Neuronal stem cell (in vitro differentiated cells): ENCODE measurements at regions not wholly inside any gene's neighbourhood (a gene's known extent, or its start where the extent isn't known, plus 50 kb on each side); places are given as distances from the start of the nearest gene placed in this dataset.

Experiments used
- DNase-seq: peaks from one replicate; pipeline ENCODE4 v3.0.0-alpha.2; 2013; ENCODE audit warnings: low spot score
- H2AFZ ChIP-seq: one replicate; pipeline ENCODE4 v1.6.1; 2013; ENCODE audit warnings: mild to moderate bottlenecking, low read length, inconsistent platforms
- H2AK5ac ChIP-seq: 2 replicates; pipeline ENCODE4 v1.6.1; 2013; ENCODE audit warnings: low read depth, mild to moderate bottlenecking, inconsistent platforms, low read length, moderate library complexity, mixed read lengths
- H2BK120ac ChIP-seq: 2 replicates; pipeline ENCODE4 v1.6.1; 2013; ENCODE audit warnings: low read depth, mild to moderate bottlenecking, inconsistent platforms, low read length, moderate library complexity, mixed read lengths
- H2BK12ac ChIP-seq: one replicate; pipeline ENCODE4 v1.6.1; 2013; ENCODE audit warnings: low read length, inconsistent platforms
- H2BK15ac ChIP-seq: 2 replicates; pipeline ENCODE4 v1.6.1; 2013; ENCODE audit warnings: mild to moderate bottlenecking, low read length, inconsistent platforms, mixed read lengths
- H2BK5ac ChIP-seq: one replicate; pipeline ENCODE4 v1.6.1; 2013; ENCODE audit warnings: inconsistent platforms, mild to moderate bottlenecking, low read length, moderate library complexity
- H3K14ac ChIP-seq: one replicate; pipeline ENCODE4 v1.6.1; 2013; ENCODE audit warnings: low read length, inconsistent platforms
- H3K18ac ChIP-seq: 2 replicates; pipeline ENCODE4 v1.6.1; 2013; ENCODE audit warnings: low read length, inconsistent platforms
- H3K23ac ChIP-seq: 2 replicates; pipeline ENCODE4 v1.6.1; 2013; ENCODE audit warnings: low read depth, mild to moderate bottlenecking, mixed read lengths, low read length, inconsistent platforms; ENCODE audit not compliant: poor library complexity
- H3K27ac ChIP-seq: replicated peaks from 3 replicates; pipeline ENCODE4 v1.5.1; 2013; ENCODE audit warnings: low read length, inconsistent platforms
- H3K27me3 ChIP-seq, 3 experiments: 2 replicates each; pipeline ENCODE4 v1.6.1; 2013; ENCODE audit warnings: low read length in 3 of 3, mild to moderate bottlenecking in 2 of 3, inconsistent platforms in 1 of 3, low read depth in 1 of 3, mixed read lengths in 1 of 3, moderate library complexity in 1 of 3; ENCODE audit not compliant: control insufficient read depth in 3 of 3, insufficient read depth in 3 of 3
- H3K36me3 ChIP-seq, 2 donors: replicated peaks in 1 of 2; 2 replicates each; pipeline ENCODE4 v1.6.1; 2013; ENCODE audit warnings: low read length in 2 of 2; ENCODE audit not compliant: control insufficient read depth in 2 of 2, insufficient read depth in 2 of 2
- H3K4ac ChIP-seq: 2 replicates; pipeline ENCODE4 v1.6.1; 2013; ENCODE audit warnings: inconsistent platforms, mild to moderate bottlenecking, low read length, moderate library complexity
- H3K4me1 ChIP-seq, 2 donors: 1 replicate in 1 of 2; 2 replicates in 1 of 2; pipeline ENCODE4 v1.6.1; 2013; ENCODE audit warnings: low read length in 2 of 2, low read depth in 1 of 2; ENCODE audit not compliant: control insufficient read depth in 2 of 2, insufficient read depth in 1 of 2
- H3K4me2 ChIP-seq: one replicate; pipeline ENCODE4 v1.6.1; 2013; ENCODE audit warnings: mild to moderate bottlenecking, low read length, inconsistent platforms; ENCODE audit not compliant: insufficient read depth, poor library complexity, severe bottlenecking
- H3K4me3 ChIP-seq, 2 donors: 2 replicates each; pipeline ENCODE4 v1.5.1; 2013; ENCODE audit warnings: low read length in 2 of 2, mild to moderate bottlenecking in 2 of 2, inconsistent platforms in 1 of 2, moderate library complexity in 1 of 2
- H3K79me1 ChIP-seq: one replicate; pipeline ENCODE4 v1.6.1; 2013; ENCODE audit warnings: low read depth, mild to moderate bottlenecking, inconsistent platforms, low read length, moderate library complexity
- H3K9ac ChIP-seq: one replicate; pipeline ENCODE4 v1.6.1; 2013; ENCODE audit warnings: mild to moderate bottlenecking, low read depth, low read length, inconsistent platforms; ENCODE audit not compliant: poor library complexity
- H3K9me3 ChIP-seq, 2 donors: replicated peaks in 1 of 2; 2 replicates each; pipeline versions ENCODE3 to v1.6.1; 2013; ENCODE audit warnings: low read length in 2 of 2, mild to moderate bottlenecking in 2 of 2, inconsistent platforms in 1 of 2, low read depth in 1 of 2, mixed read lengths in 1 of 2, moderate library complexity in 1 of 2; ENCODE audit not compliant: control insufficient read depth in 2 of 2, insufficient read depth in 1 of 2
- H4K8ac ChIP-seq: one replicate; pipeline ENCODE4 v1.6.1; 2013; ENCODE audit warnings: low read depth, mild to moderate bottlenecking, inconsistent platforms, low read length, moderate library complexity
- H4K91ac ChIP-seq: one replicate; pipeline ENCODE4 v1.6.1; 2013; ENCODE audit warnings: low read length, low read depth, mild to moderate bottlenecking, inconsistent platforms; ENCODE audit not compliant: poor library complexity
- WGBS, 2 donors: extraction: QIAGEN DNeasy Blood & Tissue Kit; methylation state at CpG; one replicate each; pipeline ENCODE4 v1.1.7; 2013; ENCODE audit warnings: missing lambda C conversion rate in 2 of 2, mixed read lengths in 1 of 2; ENCODE audit not compliant: insufficient read length in 2 of 2, insufficient replicate concordance in 1 of 2; ENCODE audit errors: extremely low coverage in 2 of 2; 5-methylcytosine and 5-hydroxymethylcytosine counted together

DNA sequence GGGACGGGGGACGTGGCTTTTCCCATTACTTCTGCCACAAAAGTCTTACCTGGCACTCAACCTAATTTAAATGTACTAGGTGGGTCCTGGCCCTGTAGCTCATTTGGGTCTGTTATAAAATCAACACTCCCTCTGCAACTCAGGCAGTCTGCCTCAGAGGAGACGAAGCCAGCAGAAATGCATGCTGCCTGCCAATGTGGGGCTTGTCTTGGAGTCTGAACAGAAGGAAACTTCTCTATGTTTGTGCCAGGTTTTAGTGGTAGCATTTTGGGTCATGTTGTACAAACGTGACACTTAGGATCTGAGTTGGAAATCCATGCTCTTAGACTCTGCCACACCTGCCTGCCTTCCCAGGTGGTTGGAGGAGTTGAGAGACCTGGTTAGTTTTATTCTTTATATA lies 292.5 kb upstream of the FAM98A start:
- Histone ChIP-seq H2AFZ (no peak overlapping the region), H4K8ac (no peak overlapping the region), H3K4me2 (no peak overlapping the region), H3K4me3 (no peak overlapping the region), H4K91ac (no peak overlapping the region), H2BK12ac (no peak overlapping the region), H3K9ac (no peak overlapping the region), H3K4me1 (peaks cover 0 to 2% of the 10 kb centered on the region in 2 donors), H3K27ac (no peak overlapping the region), H3K14ac (no peak overlapping the region), H3K23ac (no peak overlapping the region), H3K4ac (no peak overlapping the region), H2BK5ac (no peak overlapping the region), H3K36me3 (no peaks in the 10 kb centered on the region), H2BK120ac (no peak overlapping the region), H2AK5ac (no peak overlapping the region), H3K18ac (no peak overlapping the region), H3K9me3 (no peaks in the 10 kb centered on the region), H3K79me1 (no peaks in the 10 kb centered on the region), H3K27me3 (no peaks in the 10 kb centered on the region), H2BK15ac (no peak overlapping the region)
- no peak for DNase-seq
- WGBS, 2 donors, result no CpG with 5 or more reads among the region's 4 CpGs

DNA sequence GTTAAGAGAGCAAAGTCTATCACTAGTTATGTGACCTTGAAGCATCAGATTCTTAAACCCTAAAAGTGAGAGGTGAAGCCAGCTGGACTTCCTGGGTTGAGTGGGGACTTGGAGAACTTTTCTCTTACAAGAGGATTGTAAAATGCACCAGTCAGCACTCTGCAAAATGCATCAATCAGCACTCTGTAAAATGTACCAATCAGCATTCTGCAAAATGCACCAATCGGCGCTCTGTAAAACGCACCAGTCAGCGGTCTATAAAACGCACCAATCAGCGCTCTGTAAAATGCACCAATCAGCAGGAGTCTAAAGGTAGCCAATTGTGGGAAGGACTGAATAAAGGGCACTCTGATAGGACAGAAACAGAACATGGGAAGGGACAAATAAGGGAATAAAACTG lies 291.6 kb upstream of the FAM98A start:
- no peak overlapping the region for H2BK120ac ChIP-seq
- peaks cover 0 to 2% of the 10 kb centered on the region in 2 donors for H3K4me1 ChIP-seq
- no peak overlapping the region for H3K27ac ChIP-seq
- H3K27me3 ChIP-seq, result no peaks in the 10 kb centered on the region
- H4K8ac ChIP-seq, result no peak overlapping the region
- no peak overlapping the region for H3K4me2 ChIP-seq
- H3K9ac ChIP-seq, result no peak overlapping the region
- H3K79me1 ChIP-seq, result no peaks in the 10 kb centered on the region
- no peak overlapping the region for H2BK5ac ChIP-seq
- no peak overlapping the region for H2AK5ac ChIP-seq
- H3K14ac ChIP-seq, result no peak overlapping the region
- no peaks in the 10 kb centered on the region for H3K36me3 ChIP-seq
- H2AFZ ChIP-seq, result no peak overlapping the region
- no peaks in the 10 kb centered on the region for H3K9me3 ChIP-seq
- WGBS, 2 donors, result no CpG with 5 or more reads among the region's 6 CpGs
- H4K91ac ChIP-seq, result no peak overlapping the region
- H3K18ac ChIP-seq, result no peak overlapping the region
- DNase-seq, result no peak
- no peak overlapping the region for H3K4me3 ChIP-seq
- no peak overlapping the region for H2BK15ac ChIP-seq
- no peak overlapping the region for H2BK12ac ChIP-seq
- no peak overlapping the region for H3K23ac ChIP-seq
- H3K4ac ChIP-seq, result no peak overlapping the region

GRCh38 chr2:33877348-33878016 lies 278.4 kb upstream of the FAM98A start:
- no peak overlapping the region for H3K4me3 ChIP-seq
- no peaks in the 10 kb centered on the region for H3K27me3 ChIP-seq
- no peak overlapping the region for H2BK12ac ChIP-seq
- no CpG with 5 or more reads among the region's 6 CpGs for WGBS, 2 donors
- no peak overlapping the region for H2BK120ac ChIP-seq
- H2AK5ac ChIP-seq, result no peak overlapping the region
- no peaks in the 10 kb centered on the region for H3K9me3 ChIP-seq
- no peaks in the 10 kb centered on the region for H3K79me1 ChIP-seq
- no peak overlapping the region for H2BK5ac ChIP-seq
- no peak overlapping the region for H3K18ac ChIP-seq
- no peak overlapping the region for H4K91ac ChIP-seq
- no peak overlapping the region for H3K9ac ChIP-seq
- no peak overlapping the region for H2AFZ ChIP-seq
- H3K23ac ChIP-seq, result no peak overlapping the region
- no peak overlapping the region for H3K14ac ChIP-seq
- no peak overlapping the region for H4K8ac ChIP-seq
- H3K4ac ChIP-seq, result no peak overlapping the region
- no peak overlapping the region for H2BK15ac ChIP-seq
- no peaks in the 10 kb centered on the region for H3K4me1 ChIP-seq
- no peak for DNase-seq
- H3K4me2 ChIP-seq, result no peak overlapping the region
- no peaks in the 10 kb centered on the region for H3K36me3 ChIP-seq
- no peak overlapping the region for H3K27ac ChIP-seq

- Histone ChIP-seq H3K4ac (no peak overlapping the region), H3K9me3 (no peaks in the 10 kb centered on the region), H3K4me2 (no peak overlapping the region), H4K91ac (no peak overlapping the region), H3K79me1 (no peaks in the 10 kb centered on the region), H3K27ac (no peak overlapping the region), H3K14ac (no peak overlapping the region), H3K18ac (no peak overlapping the region), H2BK15ac (no peak overlapping the region), H2BK120ac (no peak overlapping the region), H3K23ac (no peak overlapping the region), H2AFZ (no peak overlapping the region), H3K9ac (no peak overlapping the region), H3K36me3 (no peaks in the 10 kb centered on the region), H3K4me3 (no peak overlapping the region), H2AK5ac (no peak overlapping the region), H3K27me3 (no peaks in the 10 kb centered on the region), H2BK12ac (no peak overlapping the region), H4K8ac (no peak overlapping the region), H3K4me1 (no peaks in the 10 kb centered on the region), H2BK5ac (no peak overlapping the region)
- no peak for DNase-seq
- WGBS, 2 donors, result no CpG with 5 or more reads among the region's 1 CpG
Measured at GRCh38 chr2:33873076-33873605, 274.0 kb upstream of the FAM98A start.
